ENCODE measurements at regions not wholly inside any gene's neighbourhood (a gene's known extent, or its start where the extent isn't known, plus 50 kb on each side); places are given as distances from the start of the nearest gene placed in this dataset.

DNA sequence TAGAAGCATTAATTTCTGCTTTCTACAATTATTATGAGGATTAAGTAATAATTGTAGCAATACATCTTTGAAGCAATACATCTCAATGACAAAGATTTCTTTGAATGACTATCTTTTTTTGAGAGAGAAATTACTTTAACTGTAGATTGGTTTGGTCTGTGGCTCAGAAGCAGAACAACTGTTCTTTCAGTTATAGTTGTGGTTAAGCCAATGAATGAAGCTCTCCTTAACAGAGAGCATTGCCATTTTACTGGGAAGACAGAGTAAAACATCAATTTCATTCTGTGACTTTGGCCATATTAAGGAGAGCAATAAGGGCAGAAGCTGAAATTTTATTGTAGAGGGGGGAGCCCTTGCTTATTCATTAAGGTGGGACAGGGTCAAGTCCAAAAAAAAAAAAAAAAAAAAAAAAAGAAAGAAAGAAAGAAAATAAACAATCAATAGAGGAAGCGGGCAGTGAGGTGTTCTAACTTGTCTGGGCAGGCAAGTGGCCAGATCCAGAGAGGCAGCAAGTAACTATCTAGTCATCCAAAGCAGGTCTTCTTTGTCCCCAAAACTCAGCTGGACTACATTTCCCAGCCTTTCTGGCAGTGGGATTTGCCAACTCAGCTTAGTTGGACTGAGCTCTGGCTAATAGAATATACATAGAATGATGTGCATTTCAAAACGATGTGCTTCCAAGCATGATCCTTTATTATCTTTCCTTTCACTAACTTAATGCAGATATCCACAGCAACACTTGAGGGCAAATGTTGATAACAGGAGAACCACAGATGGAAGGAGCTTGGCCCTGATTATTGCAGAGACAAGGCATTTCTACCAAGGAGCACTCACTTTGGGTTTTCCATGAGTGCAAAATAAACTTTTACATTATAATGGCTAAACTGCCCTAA, 462.7 kb upstream of the CDH20 start:
- Histone ChIP-seq H3K27me3 (ENCODE audit: control insufficient read depth, insufficient read depth, low read length) (no peaks in the 10 kb centered on the region), H3K4me1 (ENCODE audit: control insufficient read depth, low read depth, low read length) (no peaks in the 10 kb centered on the region), H3K9ac (ENCODE audit: low read length) (no peak overlapping the region)

GRCh38 chr18:60872434-60872833, 460.8 kb upstream of the CDH20 start:
- no peak overlapping the region for H3K27ac ChIP-seq (ENCODE audit: low read length)
- H3K4me3 ChIP-seq (ENCODE audit: low read length) = no peak overlapping the region
- H3K27me3 ChIP-seq (ENCODE audit: control insufficient read depth, insufficient read depth, low read length) = no peaks in the 10 kb centered on the region
- H3K4me1 ChIP-seq (ENCODE audit: control insufficient read depth, low read depth, low read length) = no peaks in the 10 kb centered on the region
- no peak overlapping the region for H3K9ac ChIP-seq (ENCODE audit: low read length)
- no peaks in the 10 kb centered on the region for H3K9me3 ChIP-seq (ENCODE audit: control insufficient read depth, low read depth, low read length)
- H3K36me3 ChIP-seq (ENCODE audit: control insufficient read depth, low read depth, low read length) = no peaks in the 10 kb centered on the region

More for the DNA sequence above, 462.7 kb upstream of the CDH20 start:
- Histone ChIP-seq H3K9me3 (ENCODE audit: control insufficient read depth, low read depth, low read length) (no peaks in the 10 kb centered on the region), H3K27ac (ENCODE audit: low read length) (no peak overlapping the region), H3K4me3 (ENCODE audit: low read length) (no peak overlapping the region), H3K36me3 (ENCODE audit: control insufficient read depth, low read depth, low read length) (no peaks in the 10 kb centered on the region)

GRCh38 chr18:60873708-60874107, 459.5 kb upstream of the CDH20 start:
- Histone ChIP-seq H3K4me3 (ENCODE audit: low read length) (no peak overlapping the region), H3K36me3 (ENCODE audit: control insufficient read depth, low read depth, low read length) (no peaks in the 10 kb centered on the region), H3K9me3 (ENCODE audit: control insufficient read depth, low read depth, low read length) (no peaks in the 10 kb centered on the region), H3K9ac (ENCODE audit: low read length) (no peak overlapping the region), H3K27me3 (ENCODE audit: control insufficient read depth, insufficient read depth, low read length) (no peaks in the 10 kb centered on the region), H3K4me1 (ENCODE audit: control insufficient read depth, low read depth, low read length) (no peaks in the 10 kb centered on the region), H3K27ac (ENCODE audit: low read length) (no peak overlapping the region)

- Histone ChIP-seq H3K9ac (ENCODE audit: low read length) (no peak overlapping the region), H3K36me3 (ENCODE audit: control insufficient read depth, low read depth, low read length) (no peaks in the 10 kb centered on the region), H3K27me3 (ENCODE audit: control insufficient read depth, insufficient read depth, low read length) (no peaks in the 10 kb centered on the region), H3K9me3 (ENCODE audit: control insufficient read depth, low read depth, low read length) (no peaks in the 10 kb centered on the region), H3K4me1 (ENCODE audit: control insufficient read depth, low read depth, low read length) (no peaks in the 10 kb centered on the region), H3K27ac (ENCODE audit: low read length) (no peak overlapping the region), H3K4me3 (ENCODE audit: low read length) (no peak overlapping the region)
Measured at GRCh38 chr18:60875957-60876507, 457.2 kb upstream of the CDH20 start.

GRCh38 chr18:60880184-60880583, 453.0 kb upstream of the CDH20 start:
- H3K9me3 ChIP-seq (ENCODE audit: control insufficient read depth, low read depth, low read length) = no peaks in the 10 kb centered on the region
- H3K27me3 ChIP-seq (ENCODE audit: control insufficient read depth, insufficient read depth, low read length) = no peaks in the 10 kb centered on the region
- H3K4me1 ChIP-seq (ENCODE audit: control insufficient read depth, low read depth, low read length) = no peaks in the 10 kb centered on the region
- H3K9ac ChIP-seq (ENCODE audit: low read length) = no peak overlapping the region
- no peaks in the 10 kb centered on the region for H3K36me3 ChIP-seq (ENCODE audit: control insufficient read depth, low read depth, low read length)
- H3K27ac ChIP-seq (ENCODE audit: low read length) = no peak overlapping the region
- no peak overlapping the region for H3K4me3 ChIP-seq (ENCODE audit: low read length)

GRCh38 chr18:60883587-60883986, 449.6 kb upstream of the CDH20 start:
- H3K9me3 ChIP-seq (ENCODE audit: control insufficient read depth, low read depth, low read length) = no peaks in the 10 kb centered on the region
- H3K9ac ChIP-seq (ENCODE audit: low read length) = no peak overlapping the region
- no peaks in the 10 kb centered on the region for H3K36me3 ChIP-seq (ENCODE audit: control insufficient read depth, low read depth, low read length)
- no peak overlapping the region for H3K27ac ChIP-seq (ENCODE audit: low read length)
- H3K27me3 ChIP-seq (ENCODE audit: control insufficient read depth, insufficient read depth, low read length) = no peaks in the 10 kb centered on the region
- H3K4me1 ChIP-seq (ENCODE audit: control insufficient read depth, low read depth, low read length) = no peaks in the 10 kb centered on the region
- no peak overlapping the region for H3K4me3 ChIP-seq (ENCODE audit: low read length)

- H3K4me3 ChIP-seq (ENCODE audit: low read length) = no peak overlapping the region
- H3K27ac ChIP-seq (ENCODE audit: low read length) = no peak overlapping the region
- H3K9me3 ChIP-seq (ENCODE audit: control insufficient read depth, low read depth, low read length) = no peaks in the 10 kb centered on the region
- no peaks in the 10 kb centered on the region for H3K4me1 ChIP-seq (ENCODE audit: control insufficient read depth, low read depth, low read length)
- H3K36me3 ChIP-seq (ENCODE audit: control insufficient read depth, low read depth, low read length) = no peaks in the 10 kb centered on the region
- no peaks in the 10 kb centered on the region for H3K27me3 ChIP-seq (ENCODE audit: control insufficient read depth, insufficient read depth, low read length)
- H3K9ac ChIP-seq (ENCODE audit: low read length) = no peak overlapping the region
Measured at GRCh38 chr18:60888071-60888624, 445.1 kb upstream of the CDH20 start.

DNA sequence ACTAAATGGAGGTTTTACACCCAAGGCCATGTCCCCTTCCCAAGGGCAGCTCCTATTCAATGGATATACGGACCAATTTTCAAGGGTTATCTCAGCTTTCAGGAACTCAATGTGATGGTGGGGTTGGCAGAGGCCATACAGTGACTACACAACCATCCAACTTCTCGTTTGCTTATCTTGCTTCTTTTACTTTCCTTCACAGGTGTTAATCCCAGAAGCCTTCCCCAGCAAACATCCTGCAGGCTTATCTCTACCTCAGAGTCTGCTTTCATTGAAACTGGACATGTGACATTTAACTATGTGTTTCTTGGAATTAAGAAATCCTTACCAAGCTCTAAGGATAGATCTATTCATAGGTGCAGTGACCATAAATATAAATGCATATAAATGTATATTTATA, 443.8 kb upstream of the CDH20 start:
- H3K36me3 ChIP-seq (ENCODE audit: control insufficient read depth, low read depth, low read length) = no peaks in the 10 kb centered on the region

DNA sequence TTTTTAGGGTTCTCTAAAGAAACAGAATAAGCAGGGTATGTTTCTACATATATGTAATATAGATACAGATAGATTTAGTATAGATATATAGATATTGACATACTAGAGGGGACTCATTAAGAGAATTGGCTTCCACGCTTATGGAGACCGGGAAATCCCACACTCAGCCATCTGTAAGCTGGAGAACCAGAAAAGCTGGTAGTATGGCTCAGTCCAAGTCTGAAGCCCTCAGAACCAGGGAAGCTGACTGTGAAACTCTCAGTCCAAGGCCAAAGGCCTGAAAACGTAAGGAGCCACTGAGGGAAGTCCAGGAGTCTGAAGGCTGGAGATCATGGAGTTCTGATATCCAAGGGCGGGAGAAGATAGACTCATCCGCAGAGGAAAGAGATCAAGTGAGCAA, 441.3 kb upstream of the CDH20 start:
- no peak overlapping the region for H3K9ac ChIP-seq (ENCODE audit: low read length)
- H3K4me1 ChIP-seq (ENCODE audit: control insufficient read depth, low read depth, low read length) = no peaks in the 10 kb centered on the region
- H3K27ac ChIP-seq (ENCODE audit: low read length) = no peak overlapping the region

More for the DNA sequence above, 443.8 kb upstream of the CDH20 start:
- H3K4me1 ChIP-seq (ENCODE audit: control insufficient read depth, low read depth, low read length) = no peaks in the 10 kb centered on the region
- no peaks in the 10 kb centered on the region for H3K27me3 ChIP-seq (ENCODE audit: control insufficient read depth, insufficient read depth, low read length)
- H3K4me3 ChIP-seq (ENCODE audit: low read length) = no peak overlapping the region
- no peak overlapping the region for H3K9ac ChIP-seq (ENCODE audit: low read length)
- H3K27ac ChIP-seq (ENCODE audit: low read length) = no peak overlapping the region
- no peaks in the 10 kb centered on the region for H3K9me3 ChIP-seq (ENCODE audit: control insufficient read depth, low read depth, low read length)

GRCh38 chr18:60892441-60892840, 440.8 kb upstream of the CDH20 start:
- Histone ChIP-seq H3K4me1 (ENCODE audit: control insufficient read depth, low read depth, low read length) (no peaks in the 10 kb centered on the region), H3K27me3 (ENCODE audit: control insufficient read depth, insufficient read depth, low read length) (no peaks in the 10 kb centered on the region), H3K36me3 (ENCODE audit: control insufficient read depth, low read depth, low read length) (no peaks in the 10 kb centered on the region), H3K9me3 (ENCODE audit: control insufficient read depth, low read depth, low read length) (no peaks in the 10 kb centered on the region), H3K9ac (ENCODE audit: low read length) (no peak overlapping the region), H3K27ac (ENCODE audit: low read length) (no peak overlapping the region), H3K4me3 (ENCODE audit: low read length) (no peak overlapping the region)

More for the DNA sequence above, 441.3 kb upstream of the CDH20 start:
- no peaks in the 10 kb centered on the region for H3K36me3 ChIP-seq (ENCODE audit: control insufficient read depth, low read depth, low read length)
- H3K4me3 ChIP-seq (ENCODE audit: low read length) = no peak overlapping the region
- no peaks in the 10 kb centered on the region for H3K27me3 ChIP-seq (ENCODE audit: control insufficient read depth, insufficient read depth, low read length)
- no peaks in the 10 kb centered on the region for H3K9me3 ChIP-seq (ENCODE audit: control insufficient read depth, low read depth, low read length)

DNA sequence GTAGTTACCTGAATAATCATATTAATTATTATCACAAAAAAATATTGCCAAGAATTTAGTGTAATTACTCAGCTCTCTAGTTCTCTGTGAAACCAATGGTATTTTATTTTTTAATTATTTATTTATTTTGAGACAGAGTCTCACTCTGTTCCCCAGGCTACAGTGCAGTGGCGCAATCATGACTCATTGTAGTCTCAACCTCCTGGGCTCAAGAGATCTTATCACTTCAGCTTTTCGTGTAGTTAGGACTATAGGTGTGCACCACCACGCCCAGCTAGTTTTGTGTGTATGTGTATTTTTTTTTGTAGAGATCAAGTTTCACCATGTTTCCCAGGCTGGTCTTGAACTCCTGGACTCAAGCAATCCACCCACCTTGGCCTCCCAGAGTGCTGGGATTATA, 440.4 kb upstream of the CDH20 start:
- H3K9me3 ChIP-seq (ENCODE audit: control insufficient read depth, low read depth, low read length) = no peaks in the 10 kb centered on the region
- no peaks in the 10 kb centered on the region for H3K36me3 ChIP-seq (ENCODE audit: control insufficient read depth, low read depth, low read length)
- no peaks in the 10 kb centered on the region for H3K4me1 ChIP-seq (ENCODE audit: control insufficient read depth, low read depth, low read length)
- no peak overlapping the region for H3K27ac ChIP-seq (ENCODE audit: low read length)
- H3K4me3 ChIP-seq (ENCODE audit: low read length) = no peak overlapping the region
- no peak overlapping the region for H3K9ac ChIP-seq (ENCODE audit: low read length)
- no peaks in the 10 kb centered on the region for H3K27me3 ChIP-seq (ENCODE audit: control insufficient read depth, insufficient read depth, low read length)

Data from iPS-18a (cell line).